Occipital lobe (tissue), 1 donor: ENCODE measurements at regions not wholly inside any gene's neighbourhood (a gene's known extent, or its start where the extent isn't known, plus 50 kb on each side); places are given as distances from the start of the nearest gene placed in this dataset.

ENCODE experiments used
- DNase-seq: peaks from one replicate; lab custom pipeline; 2025; lab: John Stamatoyannopoulos, UW

- DNase-seq = no peak
These were observed 131.3 kb upstream of the AGA start for GRCh38 chr4:177573507-177573906.

- DNase-seq = no peak
These were observed 132.2 kb upstream of the AGA start for GRCh38 chr4:177574446-177574845.

- no peak for DNase-seq
These were observed 137.4 kb upstream of the AGA start for GRCh38 chr4:177579649-177580048.

GRCh38 chr4:177582992-177583391, 140.8 kb upstream of the AGA start:
- no peak for DNase-seq

- DNase-seq = no peak
These were observed 145.8 kb upstream of the AGA start for GRCh38 chr4:177587989-177588388.

- no peak for DNase-seq
These were observed 153.1 kb upstream of the AGA start for GRCh38 chr4:177595386-177595785.

GRCh38 chr4:177596035-177596434, 153.8 kb upstream of the AGA start:
- DNase-seq = peak; percentile 18

- no peak for DNase-seq
These were observed 154.8 kb upstream of the AGA start for GRCh38 chr4:177596991-177597390.

GRCh38 chr4:177605252-177605651, 163.0 kb upstream of the AGA start:
- no peak for DNase-seq

- DNase-seq = no peak
These were observed 164.9 kb upstream of the AGA start for GRCh38 chr4:177607111-177607573.

- no peak for DNase-seq
These were observed 169.9 kb upstream of the AGA start for GRCh38 chr4:177611974-177612664.

GRCh38 chr4:177612684-177613083, 170.4 kb upstream of the AGA start:
- DNase-seq = no peak

GRCh38 chr4:177632481-177632880, 190.2 kb upstream of the AGA start:
- no peak for DNase-seq

- DNase-seq = no peak
These were observed 196.6 kb upstream of the AGA start for GRCh38 chr4:177638871-177639270.

- no peak for DNase-seq
These were observed 198.6 kb upstream of the AGA start for GRCh38 chr4:177640864-177641263.

- DNase-seq = no peak
These were observed 218.0 kb upstream of the AGA start for GRCh38 chr4:177660223-177660622.

GRCh38 chr4:177667687-177668086, 225.4 kb upstream of the AGA start:
- DNase-seq = no peak

- no peak for DNase-seq
These were observed 229.2 kb upstream of the AGA start for GRCh38 chr4:177671387-177671786.

- DNase-seq = no peak
These were observed 229.6 kb upstream of the AGA start for GRCh38 chr4:177671845-177672244.

- no peak for DNase-seq
These were observed 231.8 kb upstream of the AGA start for GRCh38 chr4:177673985-177674489.

- no peak for DNase-seq
These were observed 238.1 kb upstream of the AGA start for GRCh38 chr4:177680308-177680707.

- DNase-seq = no peak
These were observed 239.7 kb upstream of the AGA start for GRCh38 chr4:177681902-177682301.

GRCh38 chr4:177687117-177687516, 244.9 kb upstream of the AGA start:
- no peak for DNase-seq

GRCh38 chr4:177692907-177693306, 250.7 kb upstream of the AGA start:
- DNase-seq = no peak
